OCI-LY1 (cell line): ENCODE measurements at regions not wholly inside any gene's neighbourhood (a gene's known extent, or its start where the extent isn't known, plus 50 kb on each side); places are given as distances from the start of the nearest gene placed in this dataset.

Experiments used
- H2AFZ ChIP-seq: fragments of 200-600 bp; sonication (generic), shearing (Covaris generic); 2 replicates; pipeline ENCODE4 v1.6.0; 2014; ENCODE audit warnings: antibody characterized with exemption, mild to moderate bottlenecking, low read length
- H3F3A ChIP-seq: fragments of 200-600 bp; sonication (generic), shearing (Covaris generic); 2 replicates; pipeline ENCODE4 v1.6.0; 2014; ENCODE audit warnings: mild to moderate bottlenecking, antibody characterized with exemption, low read length, moderate library complexity; ENCODE audit not compliant: insufficient read depth
- H3K27ac ChIP-seq: fragments of 200-600 bp; sonication (generic); 2 replicates; pipeline ENCODE4 v1.5.1; 2014; ENCODE audit warnings: low read length, mixed run types, mild to moderate bottlenecking, low read depth; ENCODE audit not compliant: poor library complexity, severe bottlenecking
- H3K27me3 ChIP-seq: fragments of 200-600 bp; sonication (generic); 2 replicates; pipeline ENCODE4 v1.6.0; 2014; ENCODE audit warnings: antibody characterized with exemption, mild to moderate bottlenecking, low read length, moderate library complexity; ENCODE audit not compliant: insufficient read depth
- H3K36me3 ChIP-seq: fragments of 200-600 bp; sonication (generic); 2 replicates; pipeline ENCODE4 v1.6.1; 2014; ENCODE audit warnings: mild to moderate bottlenecking, antibody characterized with exemption, low read length, moderate library complexity, mixed read lengths; ENCODE audit not compliant: insufficient read depth
- H3K4me1 ChIP-seq: fragments of 200-600 bp; sonication (generic); 2 replicates; pipeline ENCODE4 v1.5.1; 2014; ENCODE audit warnings: mild to moderate bottlenecking, low read length, moderate library complexity; ENCODE audit not compliant: insufficient read depth, severe bottlenecking
- H3K4me2 ChIP-seq: fragments of 200-600 bp; sonication (generic), shearing (Covaris generic); 2 replicates; pipeline ENCODE4 v1.6.1; 2014; ENCODE audit warnings: low read length
- H3K4me3 ChIP-seq: fragments of 200-600 bp; sonication (generic); 2 replicates; pipeline ENCODE4 v1.5.1; 2014; ENCODE audit warnings: low read length, low read depth, mild to moderate bottlenecking, mixed read lengths; ENCODE audit not compliant: poor library complexity, severe bottlenecking
- H3K79me2 ChIP-seq: fragments of 200-600 bp; shearing (Covaris generic); 2 replicates; pipeline ENCODE4 v1.6.1; 2016; ENCODE audit warnings: mixed run types, low read length, mixed read lengths; ENCODE audit not compliant: insufficient read depth
- H3K9ac ChIP-seq: fragments of 200-600 bp; sonication (generic), shearing (Covaris generic); 2 replicates; pipeline ENCODE4 v1.6.1; 2014; ENCODE audit warnings: mild to moderate bottlenecking, low read length, mixed read lengths
- H3K9me2 ChIP-seq: fragments of 200-600 bp; sonication (generic), shearing (Covaris generic); 2 replicates; pipeline ENCODE4 v1.6.1; 2014; ENCODE audit warnings: low read depth, mild to moderate bottlenecking, low read length, mixed read lengths
- H3K9me3 ChIP-seq: fragments of 200-600 bp; shearing (Covaris generic); 2 replicates; pipeline ENCODE4 v1.6.1; 2014; ENCODE audit warnings: low read length, mixed read lengths
- H4K20me1 ChIP-seq: fragments of 200-600 bp; sonication (generic), shearing (Covaris generic); 2 replicates; pipeline ENCODE4 v1.6.0; 2016; ENCODE audit warnings: mild to moderate bottlenecking, low read length; ENCODE audit not compliant: insufficient read depth
- CTCF ChIP-seq: fragments of 200-600 bp; sonication (generic), shearing (Covaris generic); IDR thresholded peaks from 2 replicates; pipeline ENCODE4 v1.5.1; 2017; ENCODE audit warnings: mild to moderate bottlenecking, antibody characterized with exemption, low read length, moderate library complexity, mixed read lengths
- EZH2 ChIP-seq: fragments of 200-600 bp; sonication (generic), shearing (Covaris generic); IDR thresholded peaks from 2 replicates; pipeline ENCODE4 v1.8.0; 2017; ENCODE audit warnings: borderline replicate concordance, mixed run types, mild to moderate bottlenecking, antibody characterized with exemption, low read length, moderate library complexity, mixed read lengths

GRCh38 chr5:28408186-28408585, 1369.8 kb upstream of the CDH9 start:
- H3K9ac ChIP-seq: no peak overlapping the region
- H3K4me2 ChIP-seq: no peak overlapping the region
- no peak overlapping the region for H3K27ac ChIP-seq

GRCh38 chr5:28404363-28405071, 1366.1 kb upstream of the CDH9 start:
- Histone ChIP-seq H3K9me3 (no peaks in the 10 kb centered on the region), H3K4me2 (no peak overlapping the region), H4K20me1 (no peaks in the 10 kb centered on the region), H3K27ac (no peak overlapping the region), H3K9me2 (no peaks in the 10 kb centered on the region), H3F3A (no peaks in the 10 kb centered on the region), H3K9ac (no peak overlapping the region), H3K36me3 (no peaks in the 10 kb centered on the region), H3K4me1 (no peaks in the 10 kb centered on the region), H2AFZ (no peak overlapping the region), H3K79me2 (no peaks in the 10 kb centered on the region), H3K27me3 (no peaks in the 10 kb centered on the region), H3K4me3 (no peak overlapping the region)
- TF ChIP-seq EZH2 (no peak), CTCF (no peak)

More at GRCh38 chr5:28408186-28408585, 1369.8 kb upstream of the CDH9 start:
- no peaks in the 10 kb centered on the region for H3K4me1 ChIP-seq
- no peaks in the 10 kb centered on the region for H3K36me3 ChIP-seq
- H4K20me1 ChIP-seq: no peaks in the 10 kb centered on the region
- H3K79me2 ChIP-seq: no peaks in the 10 kb centered on the region
- no peaks in the 10 kb centered on the region for H3K9me2 ChIP-seq
- no peak overlapping the region for H2AFZ ChIP-seq
- H3K27me3 ChIP-seq: no peaks in the 10 kb centered on the region
- no peaks in the 10 kb centered on the region for H3K9me3 ChIP-seq
- H3F3A ChIP-seq: no peaks in the 10 kb centered on the region
- no peak overlapping the region for H3K4me3 ChIP-seq
- TF ChIP-seq EZH2: no peak
- no peak for TF ChIP-seq CTCF

GRCh38 chr5:28403846-28404245, 1365.5 kb upstream of the CDH9 start:
- Histone ChIP-seq H3K9ac (no peak overlapping the region), H3K79me2 (no peaks in the 10 kb centered on the region), H3K27me3 (no peaks in the 10 kb centered on the region), H3K27ac (no peak overlapping the region), H2AFZ (no peak overlapping the region), H3K4me1 (no peaks in the 10 kb centered on the region), H3K9me3 (no peaks in the 10 kb centered on the region), H3K9me2 (no peaks in the 10 kb centered on the region), H3F3A (no peaks in the 10 kb centered on the region), H3K4me3 (no peak overlapping the region), H4K20me1 (no peaks in the 10 kb centered on the region), H3K4me2 (no peak overlapping the region), H3K36me3 (no peaks in the 10 kb centered on the region)
- TF ChIP-seq CTCF (no peak), EZH2 (no peak)
